Large intestine (tissue), 3 donors: ENCODE measurements at regions not wholly inside any gene's neighbourhood (a gene's known extent, or its start where the extent isn't known, plus 50 kb on each side); places are given as distances from the start of the nearest gene placed in this dataset.

ENCODE experiments used
- DNase-seq, 2 donors: peaks; one replicate each; pipeline versions ENCODE4 v3.0.0 to v3.0.0-alpha.2; 2013
- H3K27ac ChIP-seq: one replicate; pipeline ENCODE4 v1.5.1; 2013; ENCODE audit warnings: low read length
- H3K27me3 ChIP-seq: 2 replicates; pipeline ENCODE4 v1.6.1; 2013; ENCODE audit warnings: low read length; ENCODE audit not compliant: control insufficient read depth, insufficient read depth
- H3K36me3 ChIP-seq: 2 replicates; pipeline ENCODE4 v1.6.1; 2013; ENCODE audit warnings: low read length; ENCODE audit not compliant: control insufficient read depth, insufficient read depth
- H3K4me1 ChIP-seq: one replicate; pipeline ENCODE4 v1.6.1; 2013; ENCODE audit warnings: low read length; ENCODE audit not compliant: control insufficient read depth, insufficient read depth
- H3K4me3 ChIP-seq: one replicate; pipeline ENCODE4 v1.5.1; 2013; ENCODE audit warnings: low read length
- H3K9me3 ChIP-seq: one replicate; pipeline ENCODE4 v1.6.1; 2013; ENCODE audit warnings: mild to moderate bottlenecking, low read depth, low read length, moderate library complexity; ENCODE audit not compliant: control insufficient read depth
- WGBS: methylation state at CpG from one replicate; pipeline ENCODE4 v1.1.5; 2013; ENCODE audit warnings: low lambda C conversion rate; ENCODE audit not compliant: insufficient coverage; 5-methylcytosine and 5-hydroxymethylcytosine counted together

DNA sequence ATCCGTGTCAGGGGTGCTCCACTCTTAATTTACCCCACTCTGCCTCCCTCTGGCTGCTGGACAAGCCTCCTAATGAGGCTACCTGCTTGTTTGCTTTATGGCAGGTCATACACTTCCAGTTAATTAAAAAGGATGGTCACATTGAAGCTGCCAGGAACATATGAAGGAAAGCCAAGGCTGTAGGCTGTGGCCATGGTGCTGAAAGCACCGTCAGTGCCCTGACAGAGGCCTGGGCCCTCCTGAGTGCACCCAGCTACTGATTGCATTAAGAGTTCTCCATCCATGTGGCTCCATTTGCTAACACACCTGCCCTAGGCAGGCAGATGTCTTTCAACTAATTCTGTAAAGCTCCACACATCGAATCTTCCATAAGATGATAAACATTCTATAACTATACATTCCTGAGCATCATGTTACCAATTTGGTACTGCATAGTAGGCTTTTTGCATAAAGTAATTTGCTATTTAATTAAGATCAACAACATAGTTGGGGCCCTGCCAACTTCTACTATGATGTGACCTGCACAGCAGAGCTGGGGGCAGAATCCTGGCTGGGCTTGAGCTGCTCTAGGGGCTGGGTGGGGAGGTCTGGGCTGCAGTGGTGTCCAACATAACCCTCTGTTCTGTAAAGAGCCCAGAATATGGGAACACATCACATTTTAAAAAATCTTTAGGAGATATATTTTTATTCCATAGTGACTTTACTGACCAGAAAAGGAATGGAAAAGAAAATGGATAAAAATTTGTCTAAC is 224.8 kb downstream of the SIPA1L2 start:
- no peaks in the 10 kb centered on the region for H3K27me3 ChIP-seq
- H3K4me3 ChIP-seq, result no peak overlapping the region
- H3K36me3 ChIP-seq, result peaks cover 20% of the 10 kb centered on the region
- no peaks in the 10 kb centered on the region for H3K4me1 ChIP-seq
- H3K27ac ChIP-seq, result no peak overlapping the region
- H3K9me3 ChIP-seq, result peaks cover 2% of the 10 kb centered on the region
- WGBS, result 100% methylated on average over 1 of the region's 3 CpGs
- no peak for DNase-seq

DNA sequence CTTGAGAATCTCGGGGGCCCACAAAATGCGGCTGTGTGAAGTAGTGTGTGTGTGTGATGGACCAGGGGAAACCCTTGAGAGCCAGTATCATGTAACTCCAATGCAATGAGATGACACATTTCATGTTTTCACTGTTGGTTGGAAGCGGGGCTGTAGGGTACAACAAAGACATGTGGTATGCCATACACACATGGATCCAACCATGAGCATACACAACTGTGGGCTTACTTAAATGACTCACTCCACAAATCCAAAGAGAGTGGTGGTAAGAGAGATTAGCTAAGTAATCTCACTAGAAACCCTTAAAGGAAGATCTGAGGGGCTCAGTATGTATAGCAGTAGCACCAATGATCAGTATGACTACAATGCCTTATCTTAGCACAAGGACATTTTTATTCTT is 225.7 kb downstream of the SIPA1L2 start:
- H3K36me3 ChIP-seq, result peaks cover 21% of the 10 kb centered on the region
- no peak for DNase-seq
- no peak overlapping the region for H3K27ac ChIP-seq
- H3K27me3 ChIP-seq, result no peaks in the 10 kb centered on the region
- H3K4me3 ChIP-seq, result no peak overlapping the region
- no peaks in the 10 kb centered on the region for H3K4me1 ChIP-seq
- no peaks in the 10 kb centered on the region for H3K9me3 ChIP-seq
- no CpG with 5 or more reads among the region's 3 CpGs for WGBS

DNA sequence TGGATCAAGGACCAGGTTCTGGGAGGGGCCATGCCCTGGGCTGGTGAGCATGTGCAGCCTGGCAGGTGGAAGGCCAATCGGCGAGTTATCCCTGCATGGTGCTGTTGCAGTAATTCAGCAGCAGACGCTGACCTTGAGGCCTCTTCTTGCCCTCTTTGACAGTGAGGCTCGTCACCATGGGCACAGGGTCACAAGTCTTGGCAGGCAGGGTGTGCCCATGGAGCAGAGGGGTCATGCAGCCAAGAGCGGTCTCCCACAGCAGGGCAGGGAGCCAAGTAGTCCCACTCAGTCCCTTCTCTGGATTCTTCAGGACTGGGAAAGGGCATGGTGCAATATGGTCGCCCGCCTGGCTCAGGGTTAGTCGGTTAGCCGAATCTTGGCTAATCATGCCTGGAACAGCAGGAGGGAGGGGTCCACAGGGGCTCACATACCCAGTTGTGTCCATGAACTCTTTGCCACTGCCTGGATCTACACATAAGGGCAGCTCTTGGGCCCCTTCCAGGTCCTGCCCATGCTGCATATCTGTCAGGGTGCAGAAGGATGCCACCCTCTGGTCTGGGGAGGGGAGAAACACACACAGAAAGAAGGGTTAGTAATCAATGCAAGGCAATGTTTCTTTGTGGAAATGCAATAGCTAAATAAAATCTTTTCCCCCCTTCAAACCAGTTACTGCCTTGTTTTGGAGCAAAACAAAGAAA is 226.8 kb downstream of the SIPA1L2 start:
- no peak overlapping the region for H3K27ac ChIP-seq
- DNase-seq, result no peak
- peaks cover 25% of the 10 kb centered on the region for H3K36me3 ChIP-seq
- H3K4me1 ChIP-seq, result no peaks in the 10 kb centered on the region
- no peak overlapping the region for H3K4me3 ChIP-seq
- H3K27me3 ChIP-seq, result no peaks in the 10 kb centered on the region
- WGBS, result no CpG with 5 or more reads among the region's 9 CpGs
- H3K9me3 ChIP-seq, result no peaks in the 10 kb centered on the region

DNA sequence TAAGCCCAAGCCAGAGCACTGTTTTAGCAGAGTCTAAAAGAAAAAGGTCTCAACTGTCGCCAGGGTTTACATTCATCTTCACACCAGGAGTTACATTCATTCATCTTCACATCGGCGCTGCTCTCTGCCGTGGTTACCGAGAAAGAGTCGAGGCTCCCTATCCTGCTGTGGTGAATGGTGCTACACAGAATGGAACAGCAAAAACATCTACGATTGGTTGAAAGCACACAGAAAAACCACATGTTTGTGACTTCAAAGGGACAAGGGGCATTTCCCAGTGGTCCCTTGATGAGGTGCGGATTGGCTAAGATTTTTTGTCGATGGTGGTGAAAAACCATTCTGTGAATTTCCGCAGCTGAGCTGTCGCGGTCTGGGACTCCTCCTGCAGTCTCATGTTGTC is 231.1 kb downstream of the SIPA1L2 start:
- H3K4me3 ChIP-seq, result no peak overlapping the region
- no peak for DNase-seq
- no peaks in the 10 kb centered on the region for H3K9me3 ChIP-seq
- no peaks in the 10 kb centered on the region for H3K4me1 ChIP-seq
- H3K36me3 ChIP-seq, result peaks cover 34% of the 10 kb centered on the region
- no peaks in the 10 kb centered on the region for H3K27me3 ChIP-seq
- H3K27ac ChIP-seq, result no peak overlapping the region
- 100% methylated on average over 1 of the region's 12 CpGs for WGBS

DNA sequence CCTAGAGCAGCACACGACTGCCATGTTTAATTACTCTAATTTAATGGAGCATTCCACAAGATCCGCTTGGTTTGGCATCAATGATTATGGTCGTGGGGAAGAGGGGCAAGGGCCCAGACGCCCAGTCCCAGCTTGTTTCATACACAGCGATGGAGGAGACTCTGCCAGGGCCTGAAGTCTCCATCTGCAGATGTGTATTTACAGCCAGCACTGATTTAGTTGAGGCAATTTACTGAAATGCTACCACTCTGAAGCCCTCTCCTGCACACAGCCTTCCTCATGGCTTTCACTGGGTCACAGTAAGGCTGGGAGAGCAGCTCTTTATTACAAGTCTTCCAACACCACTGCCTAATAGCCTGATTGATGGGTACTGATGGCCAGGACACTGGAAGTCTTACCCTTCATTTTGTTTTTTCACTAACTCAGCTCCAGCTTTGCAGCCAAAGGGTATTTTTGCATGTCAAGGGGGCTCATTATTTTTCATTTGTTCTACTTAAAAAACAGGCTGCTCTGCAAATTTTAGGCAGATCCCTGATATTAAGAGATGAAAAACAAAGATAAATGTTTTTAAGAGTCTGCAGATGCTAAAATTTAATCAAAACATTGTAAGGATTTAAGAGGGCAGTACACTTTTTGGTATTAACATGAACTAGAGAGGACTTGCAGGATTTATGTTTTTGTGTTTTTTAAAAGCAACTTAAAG is 236.3 kb downstream of the SIPA1L2 start:
- WGBS, result no CpG with 5 or more reads among the region's 5 CpGs
- no peak overlapping the region for H3K27ac ChIP-seq
- no peak for DNase-seq
- no peaks in the 10 kb centered on the region for H3K4me1 ChIP-seq
- H3K27me3 ChIP-seq, result no peaks in the 10 kb centered on the region
- peaks cover 10% of the 10 kb centered on the region for H3K36me3 ChIP-seq
- no peak overlapping the region for H3K4me3 ChIP-seq
- H3K9me3 ChIP-seq, result no peaks in the 10 kb centered on the region

GRCh38 chr1:232393010-232393409 is 236.9 kb downstream of the SIPA1L2 start:
- H3K27me3 ChIP-seq, result no peaks in the 10 kb centered on the region
- no peak overlapping the region for H3K27ac ChIP-seq
- H3K9me3 ChIP-seq, result no peaks in the 10 kb centered on the region
- no peak for DNase-seq
- WGBS, result no CpG with 5 or more reads among the region's 4 CpGs
- no peaks in the 10 kb centered on the region for H3K4me1 ChIP-seq
- peaks cover 9% of the 10 kb centered on the region for H3K36me3 ChIP-seq
- no peak overlapping the region for H3K4me3 ChIP-seq

DNA sequence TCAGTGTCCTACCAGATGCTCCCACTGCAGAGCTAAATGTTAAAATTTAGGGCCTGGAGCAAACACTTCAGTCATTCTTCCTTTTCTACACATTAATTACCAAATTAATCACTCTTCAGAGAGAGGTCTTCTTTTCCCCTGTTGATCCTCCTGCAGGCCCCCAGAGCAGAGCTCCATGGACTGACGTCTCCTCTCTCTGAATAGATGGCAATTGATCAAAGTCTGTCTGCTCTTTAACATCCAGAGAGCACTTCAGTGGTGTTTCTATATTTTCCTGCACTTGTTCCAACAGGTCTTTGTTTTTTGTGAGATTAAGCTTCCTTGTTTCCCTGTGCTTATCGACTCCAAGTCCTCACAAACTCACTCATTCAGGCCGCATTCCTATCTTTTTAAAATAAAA is 239.3 kb downstream of the SIPA1L2 start:
- 94% methylated on average over 2 of the region's 3 CpGs for WGBS
- H3K9me3 ChIP-seq, result no peaks in the 10 kb centered on the region

GRCh38 chr1:232389744-232390143 is 240.2 kb downstream of the SIPA1L2 start:
- H3K27ac ChIP-seq, result no peak overlapping the region
- no peak for DNase-seq
- no peaks in the 10 kb centered on the region for H3K27me3 ChIP-seq
- H3K4me3 ChIP-seq, result no peak overlapping the region
- H3K36me3 ChIP-seq, result no peaks in the 10 kb centered on the region
- WGBS, result no CpG with 5 or more reads among the region's 4 CpGs
- no peaks in the 10 kb centered on the region for H3K9me3 ChIP-seq
- no peaks in the 10 kb centered on the region for H3K4me1 ChIP-seq

More for the DNA sequence above, 239.3 kb downstream of the SIPA1L2 start:
- Histone ChIP-seq H3K27ac (no peak overlapping the region), H3K27me3 (no peaks in the 10 kb centered on the region), H3K36me3 (no peaks in the 10 kb centered on the region), H3K4me3 (no peak overlapping the region), H3K4me1 (no peaks in the 10 kb centered on the region)
- DNase-seq, result no peak

- Histone ChIP-seq H3K9me3 (no peaks in the 10 kb centered on the region), H3K4me3 (no peak overlapping the region), H3K36me3 (no peaks in the 10 kb centered on the region), H3K27ac (no peak overlapping the region), H3K27me3 (no peaks in the 10 kb centered on the region), H3K4me1 (no peaks in the 10 kb centered on the region)
- DNase-seq, result no peak
- no CpG with 5 or more reads among the region's 3 CpGs for WGBS
Measured at GRCh38 chr1:232388363-232388762, 241.6 kb downstream of the SIPA1L2 start.

DNA sequence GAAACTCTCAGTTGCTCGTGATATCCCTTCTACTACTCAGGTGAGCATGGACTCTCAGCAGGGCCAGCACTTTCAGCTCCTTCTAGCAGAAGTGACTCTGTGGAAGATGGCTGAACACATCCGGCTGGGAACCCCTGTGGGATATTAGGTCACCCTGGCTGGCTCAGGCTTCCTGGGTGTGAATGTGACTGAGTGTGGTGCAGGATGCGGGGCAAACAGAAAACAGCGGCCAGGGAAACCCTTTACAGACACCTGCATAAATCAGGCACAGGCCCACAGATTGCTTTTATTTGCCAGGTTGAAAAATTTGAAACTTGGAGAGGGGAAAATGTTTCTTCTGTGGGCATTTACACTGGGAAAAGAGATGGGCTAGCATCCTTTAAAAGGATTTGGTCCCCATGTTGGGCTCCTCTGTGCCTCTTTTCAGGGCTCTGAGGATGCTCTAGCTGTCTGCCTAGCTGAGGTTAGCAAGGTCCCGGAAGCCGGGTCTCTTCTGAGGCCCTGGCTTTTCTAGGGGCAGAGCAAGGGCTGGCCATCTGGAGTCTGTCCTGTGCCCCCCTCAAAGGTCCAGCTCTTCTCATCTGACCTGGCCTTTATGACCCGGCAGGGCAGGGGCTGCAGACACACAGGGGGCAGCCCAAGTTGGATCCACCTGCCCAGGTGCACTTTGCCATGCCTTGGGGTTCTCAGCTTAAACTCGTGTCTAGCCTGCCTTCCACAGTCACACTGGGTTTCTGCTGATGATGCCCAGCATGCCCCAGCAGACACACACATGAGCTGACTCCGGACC is 243.0 kb downstream of the SIPA1L2 start:
- H3K4me1 ChIP-seq, result no peaks in the 10 kb centered on the region
- H3K36me3 ChIP-seq, result no peaks in the 10 kb centered on the region
- DNase-seq, result no peak
- no peak overlapping the region for H3K4me3 ChIP-seq
- H3K9me3 ChIP-seq, result no peaks in the 10 kb centered on the region
- no peak overlapping the region for H3K27ac ChIP-seq
- WGBS, result no CpG with 5 or more reads among the region's 9 CpGs
- no peaks in the 10 kb centered on the region for H3K27me3 ChIP-seq
